Ovary (tissue), 3 donors: ENCODE measurements at regions not wholly inside any gene's neighbourhood (a gene's known extent, or its start where the extent isn't known, plus 50 kb on each side); places are given as distances from the start of the nearest gene placed in this dataset.

Experiments used
- CTCF ChIP-seq, 3 donors: fragments of 450-650 bp in 2 of 3; fragments of 200-600 bp in 1 of 3; IDR thresholded peaks; one replicate each; pipeline versions ENCODE4 v1.5.1 to v1.8.0; 2016 to 2022; ENCODE audit warnings: antibody characterized with exemption in 3 of 3, mild to moderate bottlenecking in 1 of 3
- EP300 ChIP-seq: sonication (generic); formaldehyde crosslinking; IDR thresholded peaks from one replicate; pipeline ENCODE4 v1.6.1; 2017; ENCODE audit warnings: antibody characterized with exemption
- POLR2A ChIP-seq: fragments of 450-650 bp; IDR thresholded peaks from one replicate; pipeline ENCODE4 v1.6.1; 2017; ENCODE audit warnings: antibody characterized with exemption, mild to moderate bottlenecking, moderate library complexity
- donor health status: DM: no; HTN: no; CAD: no.

- no peak for TF ChIP-seq CTCF (IDR thresholded peaks at IDR 0.05)
- TF ChIP-seq EP300 = no peak
- no peak for TF ChIP-seq POLR2A
Observed at GRCh38 chr6:11852061-11852651, 73.6 kb upstream of the ADTRP start.
